ENCODE measurements at regions not wholly inside any gene's neighbourhood (a gene's known extent, or its start where the extent isn't known, plus 50 kb on each side); places are given as distances from the start of the nearest gene placed in this dataset.

GRCh38 chr15:69691307-69692015 lies 238.8 kb downstream of the RPLP1 start:
- no peak for TF ChIP-seq CTCF (IDR thresholded peaks at IDR 0.05; ENCODE audit: insufficient read depth, low read depth, low read length)
- H3K4me3 ChIP-seq (ENCODE audit: low read depth, low read length) = no peak overlapping the region
- DNase-seq (ENCODE audit: low read depth) = no peak

GRCh38 chr15:69692342-69692741 lies 239.7 kb downstream of the RPLP1 start:
- H3K4me3 ChIP-seq (ENCODE audit: low read depth, low read length) = no peak overlapping the region
- no peak for TF ChIP-seq CTCF (IDR thresholded peaks at IDR 0.05; ENCODE audit: insufficient read depth, low read depth, low read length)
- DNase-seq (ENCODE audit: low read depth) = no peak

- DNase-seq (ENCODE audit: low read depth) = no peak
- no peak for TF ChIP-seq CTCF (IDR thresholded peaks at IDR 0.05; ENCODE audit: insufficient read depth, low read depth, low read length)
- H3K4me3 ChIP-seq (ENCODE audit: low read depth, low read length) = no peak overlapping the region
Observed at GRCh38 chr15:69693059-69693458, 240.4 kb downstream of the RPLP1 start.

DNA sequence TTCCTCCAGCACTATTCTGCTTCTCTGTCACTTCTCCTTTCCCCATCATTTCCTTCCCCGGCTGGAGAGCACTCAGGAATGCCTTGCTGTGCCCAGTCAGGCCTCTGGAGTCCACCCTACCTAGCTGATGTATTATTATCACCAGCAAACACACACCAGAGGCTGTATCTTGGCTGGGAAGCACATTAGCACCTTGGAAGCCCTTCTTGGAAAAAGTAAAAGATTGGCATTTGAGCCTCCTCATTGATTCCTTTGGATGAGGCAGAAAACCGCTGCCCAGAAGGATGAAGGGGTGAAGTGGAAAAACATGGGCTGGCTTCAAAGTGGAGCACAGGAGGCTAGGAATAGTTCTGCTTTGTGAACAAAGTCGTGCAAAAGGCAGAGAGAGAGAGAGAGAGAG lies 244.3 kb downstream of the RPLP1 start:
- TF ChIP-seq CTCF (IDR thresholded peaks at IDR 0.05; ENCODE audit: insufficient read depth, low read depth, low read length) = no peak
- H3K4me3 ChIP-seq (ENCODE audit: low read depth, low read length) = no peak overlapping the region
- DNase-seq (ENCODE audit: low read depth) = no peak

DNA sequence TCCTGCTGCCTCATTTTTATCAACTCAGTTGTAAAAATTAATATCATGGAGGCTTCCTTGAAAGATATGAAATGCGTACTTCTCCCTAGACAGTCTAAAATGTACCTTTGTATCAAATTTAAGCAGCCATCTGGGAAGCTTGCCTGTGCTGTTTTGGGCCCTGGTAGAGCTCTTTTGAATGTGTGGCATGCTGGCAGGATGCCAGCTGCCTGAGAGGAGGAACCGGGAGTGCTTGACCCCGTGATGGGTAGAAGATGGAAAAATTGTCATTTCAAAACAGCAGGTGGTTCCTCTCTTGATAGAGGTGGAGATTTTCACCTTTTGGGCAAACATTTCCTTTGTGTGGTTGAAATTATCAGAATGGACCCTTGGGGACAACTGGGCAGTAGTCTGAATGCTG lies 245.3 kb downstream of the RPLP1 start:
- TF ChIP-seq CTCF (IDR thresholded peaks at IDR 0.05; ENCODE audit: insufficient read depth, low read depth, low read length) = no peak
- H3K4me3 ChIP-seq (ENCODE audit: low read depth, low read length) = no peak overlapping the region
- DNase-seq (ENCODE audit: low read depth) = no peak

DNA sequence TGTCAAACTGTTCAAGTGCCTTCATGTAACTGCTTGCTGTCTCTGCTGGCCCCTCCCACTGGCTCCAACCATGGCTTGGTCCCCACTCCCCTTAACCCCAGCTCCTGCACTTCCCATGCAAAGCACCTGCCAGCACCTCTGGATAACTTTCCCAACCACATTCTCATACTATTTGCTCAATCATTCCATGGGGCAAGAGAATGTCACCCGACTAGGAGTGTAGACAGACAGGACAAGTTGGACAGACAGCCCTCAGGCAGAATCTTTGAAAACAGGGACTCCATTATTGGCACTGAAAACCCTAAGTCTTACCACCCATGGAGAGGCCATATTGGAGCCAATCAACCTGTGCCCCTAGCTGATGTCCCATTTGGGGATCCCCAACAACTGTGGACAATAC lies 246.5 kb downstream of the RPLP1 start:
- no peak overlapping the region for H3K4me3 ChIP-seq (ENCODE audit: low read depth, low read length)
- no peak for DNase-seq (ENCODE audit: low read depth)
- no peak for TF ChIP-seq CTCF (IDR thresholded peaks at IDR 0.05; ENCODE audit: insufficient read depth, low read depth, low read length)

DNA sequence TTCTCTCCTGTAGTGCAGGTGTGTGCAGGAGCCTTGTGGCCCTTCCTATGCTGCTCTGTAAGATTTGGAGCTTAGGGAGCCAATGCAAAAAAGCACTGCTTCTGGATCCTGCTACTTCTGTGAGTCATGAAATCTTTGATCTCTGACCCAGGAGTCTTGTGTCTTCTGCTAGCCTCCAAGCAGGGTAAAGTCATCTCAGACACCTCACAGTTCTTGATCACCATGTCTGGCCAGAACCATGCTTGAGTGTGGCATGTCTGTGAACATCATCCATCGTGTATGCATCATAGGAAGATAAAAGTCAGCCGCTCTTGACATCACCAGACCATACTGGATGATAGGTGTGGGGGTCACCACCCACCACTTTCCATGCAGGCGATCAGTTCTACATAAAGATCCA lies 247.8 kb downstream of the RPLP1 start:
- no peak overlapping the region for H3K4me3 ChIP-seq (ENCODE audit: low read depth, low read length)
- no peak for DNase-seq (ENCODE audit: low read depth)
- no peak for TF ChIP-seq CTCF (IDR thresholded peaks at IDR 0.05; ENCODE audit: insufficient read depth, low read depth, low read length)

All from fibroblast of villous mesenchyme (primary cell).